ENCODE measurements at regions not wholly inside any gene's neighbourhood (a gene's known extent, or its start where the extent isn't known, plus 50 kb on each side); places are given as distances from the start of the nearest gene placed in this dataset.

DNA sequence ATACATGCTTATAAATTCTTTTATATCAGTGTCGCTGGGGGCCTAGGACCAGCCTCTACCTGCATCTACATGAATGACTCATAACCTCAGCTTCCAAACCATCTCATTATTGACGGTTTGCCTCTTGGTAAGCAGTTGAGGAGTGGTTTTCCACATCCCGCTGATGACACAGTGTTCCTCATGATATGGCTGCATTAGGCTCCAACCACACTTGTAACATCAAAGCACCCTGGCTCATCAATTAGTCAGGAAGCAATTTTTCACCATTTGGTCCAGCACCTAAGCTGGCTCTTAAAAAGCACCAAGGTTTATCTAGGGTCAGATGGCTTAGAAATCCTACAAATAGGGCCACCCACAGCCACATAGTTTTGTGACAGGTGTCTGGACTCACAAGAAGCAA, 402.4 kb downstream of the ARHGEF28 start:
- Histone ChIP-seq H3K27me3 (no peaks in the 10 kb centered on the region), H3K4me1 (no peaks in the 10 kb centered on the region), H3K27ac (no peak overlapping the region), H3K4me3 (no peak overlapping the region), H3K36me3 (no peaks in the 10 kb centered on the region), H3K9me3 (no peaks in the 10 kb centered on the region), H3K9ac (ENCODE audit: low read depth in 2 of 2, low read length in 2 of 2) (no peak overlapping the region)
- intact Hi-C loops (cut with DNase I), result no loop called here
- DNase-seq, result no peak
- TF ChIP-seq, protein P1, sequence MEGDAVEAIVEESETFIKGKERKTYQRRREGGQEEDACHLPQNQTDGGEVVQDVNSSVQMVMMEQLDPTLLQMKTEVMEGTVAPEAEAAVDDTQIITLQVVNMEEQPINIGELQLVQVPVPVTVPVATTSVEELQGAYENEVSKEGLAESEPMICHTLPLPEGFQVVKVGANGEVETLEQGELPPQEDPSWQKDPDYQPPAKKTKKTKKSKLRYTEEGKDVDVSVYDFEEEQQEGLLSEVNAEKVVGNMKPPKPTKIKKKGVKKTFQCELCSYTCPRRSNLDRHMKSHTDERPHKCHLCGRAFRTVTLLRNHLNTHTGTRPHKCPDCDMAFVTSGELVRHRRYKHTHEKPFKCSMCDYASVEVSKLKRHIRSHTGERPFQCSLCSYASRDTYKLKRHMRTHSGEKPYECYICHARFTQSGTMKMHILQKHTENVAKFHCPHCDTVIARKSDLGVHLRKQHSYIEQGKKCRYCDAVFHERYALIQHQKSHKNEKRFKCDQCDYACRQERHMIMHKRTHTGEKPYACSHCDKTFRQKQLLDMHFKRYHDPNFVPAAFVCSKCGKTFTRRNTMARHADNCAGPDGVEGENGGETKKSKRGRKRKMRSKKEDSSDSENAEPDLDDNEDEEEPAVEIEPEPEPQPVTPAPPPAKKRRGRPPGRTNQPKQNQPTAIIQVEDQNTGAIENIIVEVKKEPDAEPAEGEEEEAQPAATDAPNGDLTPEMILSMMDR (IDR thresholded peaks at IDR 0.05), result no peak

DNA sequence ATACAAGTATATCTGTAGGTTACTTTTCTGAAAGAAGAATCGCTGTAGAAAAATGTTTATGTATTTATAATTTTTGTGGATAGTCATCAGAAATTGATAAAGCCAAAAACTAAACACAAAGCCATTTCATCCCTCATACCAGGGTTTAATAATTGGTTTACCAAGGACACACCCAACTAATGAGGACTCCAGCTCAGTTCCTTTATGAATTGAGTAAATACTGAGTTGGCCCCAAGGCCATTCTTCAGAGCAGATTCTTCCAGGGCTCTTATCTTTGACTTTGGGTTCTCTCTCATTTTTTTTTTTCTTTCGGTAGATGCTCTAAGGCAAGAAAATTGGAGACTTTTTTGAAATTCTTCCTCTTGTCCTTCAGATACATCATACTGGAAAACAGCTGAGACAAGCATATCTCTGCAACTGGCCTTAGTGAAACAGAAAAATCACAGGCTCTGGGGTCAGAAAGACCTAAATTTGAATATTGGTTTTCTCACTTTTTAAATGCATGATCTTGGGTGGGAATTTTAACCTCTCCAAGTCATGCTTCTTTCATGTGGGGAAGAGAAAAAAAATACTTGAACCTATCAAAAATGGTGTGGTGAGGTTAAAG, 401.8 kb downstream of the ARHGEF28 start:
- DNase-seq, result no peak
- H3K4me1 ChIP-seq, result no peaks in the 10 kb centered on the region
- TF ChIP-seq, protein P1 (IDR thresholded peaks at IDR 0.05), result no peak

DNA sequence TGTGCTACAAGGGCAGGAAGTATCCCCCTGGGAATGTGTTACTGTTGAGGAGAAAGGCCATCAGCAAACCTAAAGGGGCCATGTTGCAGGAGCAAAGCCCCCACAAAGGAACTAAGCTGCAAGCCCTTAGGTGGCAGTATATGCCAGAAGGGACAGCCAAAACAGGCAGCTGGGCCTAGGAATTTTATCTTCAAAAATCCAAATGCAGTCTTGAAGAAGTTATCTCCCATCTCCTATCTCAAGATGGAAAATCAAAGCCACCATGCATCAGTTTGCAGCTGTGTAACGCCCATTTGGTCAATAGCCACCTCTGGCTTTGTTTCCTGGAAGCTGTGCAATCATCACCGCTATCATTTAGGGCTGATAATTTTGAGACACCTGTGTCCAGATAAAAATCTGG, 400.3 kb downstream of the ARHGEF28 start:
- Histone ChIP-seq H3K36me3 (no peaks in the 10 kb centered on the region), H3K27ac (no peak overlapping the region), H3K9ac (ENCODE audit: low read depth in 2 of 2, low read length in 2 of 2) (no peak overlapping the region), H3K4me3 (no peak overlapping the region), H3K4me1 (no peaks in the 10 kb centered on the region), H3K9me3 (no peaks in the 10 kb centered on the region), H3K27me3 (no peaks in the 10 kb centered on the region)
- intact Hi-C loops (cut with DNase I), result no loop called here
- no peak for DNase-seq
- TF ChIP-seq, protein P1 (IDR thresholded peaks at IDR 0.05), result no peak

More for the DNA sequence above, 401.8 kb downstream of the ARHGEF28 start:
- Histone ChIP-seq H3K9ac (ENCODE audit: low read depth in 2 of 2, low read length in 2 of 2) (no peak overlapping the region), H3K9me3 (no peaks in the 10 kb centered on the region), H3K27me3 (no peaks in the 10 kb centered on the region), H3K27ac (no peak overlapping the region), H3K4me3 (no peak overlapping the region), H3K36me3 (no peaks in the 10 kb centered on the region)
- intact Hi-C loops (cut with DNase I), result no loop called here

DNA sequence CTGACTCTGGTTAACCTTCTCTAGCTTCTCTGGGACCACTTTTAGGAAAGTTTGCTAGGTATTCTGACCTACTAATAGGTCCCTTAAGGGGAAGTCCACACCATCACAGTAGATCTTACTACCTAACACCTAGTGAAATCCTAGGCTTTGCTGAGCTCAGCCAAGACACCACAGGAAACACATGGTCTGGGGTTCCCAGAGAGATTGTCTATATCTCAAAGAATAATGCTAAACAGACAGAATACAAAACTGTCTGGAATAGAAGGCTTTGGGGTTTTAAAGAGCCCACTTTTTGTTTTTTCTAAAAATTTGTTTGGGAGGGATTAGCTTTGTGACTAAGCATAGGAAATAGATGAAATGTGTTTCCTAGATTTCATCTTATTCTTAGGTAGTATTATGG, 395.1 kb downstream of the ARHGEF28 start:
- Histone ChIP-seq H3K4me3 (no peak overlapping the region), H3K27me3 (no peaks in the 10 kb centered on the region), H3K9ac (ENCODE audit: low read depth in 2 of 2, low read length in 2 of 2) (no peak overlapping the region), H3K4me1 (no peaks in the 10 kb centered on the region), H3K27ac (no peak overlapping the region), H3K36me3 (no peaks in the 10 kb centered on the region), H3K9me3 (no peaks in the 10 kb centered on the region)
- TF ChIP-seq, protein P1 (IDR thresholded peaks at IDR 0.05), result no peak
- DNase-seq, result no peak
- intact Hi-C loops (cut with DNase I), result no loop called here

DNA sequence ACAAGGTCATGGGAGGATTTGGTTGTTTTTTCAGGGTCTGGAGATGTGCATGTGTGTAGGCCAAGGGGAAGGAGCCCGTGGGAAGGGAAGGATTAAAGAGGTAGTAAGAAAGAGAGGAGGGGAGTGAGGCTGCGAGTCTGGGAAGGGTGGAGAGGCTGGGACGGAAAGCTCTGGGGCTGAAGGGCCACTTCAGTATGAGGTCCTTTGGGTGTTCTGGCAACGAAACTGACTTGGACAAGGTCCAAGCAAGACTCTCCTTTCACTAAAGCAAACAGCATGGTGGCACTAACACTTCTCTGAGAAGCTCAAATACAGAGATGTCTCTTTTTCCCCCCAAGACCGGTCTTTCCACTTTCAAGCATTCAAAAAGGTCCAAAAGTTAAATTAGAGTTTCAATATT, 394.5 kb downstream of the ARHGEF28 start:
- no peaks in the 10 kb centered on the region for H3K9me3 ChIP-seq
- no peaks in the 10 kb centered on the region for H3K27me3 ChIP-seq
- intact Hi-C loops (cut with DNase I), result no loop called here
- TF ChIP-seq, protein P1 (IDR thresholded peaks at IDR 0.05), result no peak
- no peak overlapping the region for H3K27ac ChIP-seq
- H3K36me3 ChIP-seq, result no peaks in the 10 kb centered on the region
- no peak overlapping the region for H3K9ac ChIP-seq (ENCODE audit: low read depth in 2 of 2, low read length in 2 of 2)
- H3K4me3 ChIP-seq, result no peak overlapping the region
- no peak for DNase-seq
- H3K4me1 ChIP-seq, result no peaks in the 10 kb centered on the region

All from colonic mucosa (tissue), 4 donors.